NCI-H1694 (cell line): ENCODE measurements at regions not wholly inside any gene's neighbourhood (a gene's known extent, or its start where the extent isn't known, plus 50 kb on each side); places are given as distances from the start of the nearest gene placed in this dataset.
"Not testable (repeated sequence)": the region's sequence is repeated elsewhere in the genome, so short reads cannot be mapped to it uniquely, and the experiment has no call there.

ENCODE experiments used
- DNase-seq: peaks from one replicate; lab custom pipeline; 2025; lab: John Stamatoyannopoulos, UW

- no peak for DNase-seq
Measured at GRCh38 chr6:27542485-27542884, 69.6 kb upstream of the ZNF184 start.

- no peak for DNase-seq
Measured at GRCh38 chr6:27541933-27542297, 69.0 kb upstream of the ZNF184 start.

GRCh38 chr6:27541212-27541932, 68.5 kb upstream of the ZNF184 start:
- no peak for DNase-seq

- no peak for DNase-seq
Measured at GRCh38 chr6:27539551-27539950, 66.6 kb upstream of the ZNF184 start.

GRCh38 chr6:27532820-27533538, 60.1 kb upstream of the ZNF184 start:
- DNase-seq, result no peak

GRCh38 chr6:27531772-27532459, 59.0 kb upstream of the ZNF184 start:
- no peak for DNase-seq

- not testable (repeated sequence) for DNase-seq
Measured at GRCh38 chr6:27529796-27530195, 56.9 kb upstream of the ZNF184 start.

- no peak for DNase-seq
Measured at GRCh38 chr6:27528714-27529113, 55.8 kb upstream of the ZNF184 start.
